ENCODE measurements at regions not wholly inside any gene's neighbourhood (a gene's known extent, or its start where the extent isn't known, plus 50 kb on each side); places are given as distances from the start of the nearest gene placed in this dataset.

DNA sequence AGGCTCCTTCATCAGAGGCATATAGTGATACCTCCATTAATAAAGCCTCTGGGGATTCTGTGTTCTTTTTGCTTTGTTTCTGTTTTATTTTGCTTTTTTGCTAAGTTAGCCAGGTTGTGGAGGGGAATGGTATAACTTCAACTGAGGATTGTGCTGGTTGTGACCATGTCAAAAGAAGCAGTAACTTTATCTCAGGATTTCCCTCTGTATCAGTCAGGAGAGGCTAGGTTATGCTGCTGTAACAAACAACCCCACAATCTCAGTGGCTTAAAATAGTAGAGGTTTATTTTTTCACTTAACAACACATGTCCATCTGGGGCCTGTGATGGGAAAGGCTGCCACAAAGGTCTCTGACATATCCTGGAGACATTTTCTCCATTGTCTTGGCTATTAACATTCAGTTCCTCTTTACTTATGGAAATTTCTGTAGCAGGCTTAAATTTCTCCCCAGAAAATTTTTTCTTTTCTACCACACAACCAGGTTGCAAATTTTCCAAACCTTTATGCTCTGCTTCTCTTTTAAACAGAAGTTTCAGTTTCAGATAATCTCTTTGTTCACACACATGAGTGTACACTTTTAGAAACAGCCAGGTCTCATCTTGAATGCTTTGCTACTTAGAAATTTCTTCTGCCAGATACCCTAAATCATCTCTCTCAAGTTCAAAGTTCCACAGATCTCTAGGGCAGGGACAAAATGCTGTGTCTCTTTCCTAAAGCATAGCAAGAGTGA, 64.7 kb downstream of the UCHL1 start:
- no peak for DNase-seq
- no peaks in the 10 kb centered on the region for H3F3A ChIP-seq (ENCODE audit: insufficient read depth)
- no peak overlapping the region for H3K27ac ChIP-seq
- no peak for TF ChIP-seq EZH2 (IDR thresholded peaks at IDR 0.05; ENCODE audit: insufficient read depth, poor library complexity, severe bottlenecking)
- TF ChIP-seq EZH2phosphoT487 (IDR thresholded peaks at IDR 0.05; ENCODE audit: insufficient read depth, low read depth) = no peak
- H3K9me2 ChIP-seq (ENCODE audit: insufficient read depth) = no peaks in the 10 kb centered on the region
- no peaks in the 10 kb centered on the region for H3K36me3 ChIP-seq (ENCODE audit: low read depth)
- no peaks in the 10 kb centered on the region for H3K79me2 ChIP-seq (ENCODE audit: insufficient read depth)
- no peak overlapping the region for H3K9ac ChIP-seq
- in situ Hi-C loops (cut with MboI) = no loop called here
- no peaks in the 10 kb centered on the region for H3K9me3 ChIP-seq (ENCODE audit: low read depth)
- no peaks in the 10 kb centered on the region; the same call in 1 of the 2 replicates for H3K27me3 ChIP-seq (replicated peaks; ENCODE audit: insufficient read depth)
- no peaks in the 10 kb centered on the region for H4K20me1 ChIP-seq (ENCODE audit: insufficient read depth)
- H2AFZ ChIP-seq = no peak overlapping the region
- H3K4me1 ChIP-seq (ENCODE audit: insufficient read depth) = no peaks in the 10 kb centered on the region
- no peak overlapping the region for H3K4me2 ChIP-seq (ENCODE audit: unreplicated experiment)
- no peak overlapping the region for H3K4me3 ChIP-seq

GRCh38 chr4:41322617-41323016, 65.9 kb downstream of the UCHL1 start:
- no peak overlapping the region for H3K4me3 ChIP-seq
- H2AFZ ChIP-seq = no peak overlapping the region
- H3K9ac ChIP-seq = no peak overlapping the region
- in situ Hi-C loops (cut with MboI) = no loop called here
- H3K9me3 ChIP-seq (ENCODE audit: low read depth) = no peaks in the 10 kb centered on the region
- no peaks in the 10 kb centered on the region for H3K9me2 ChIP-seq (ENCODE audit: insufficient read depth)
- no peak overlapping the region for H3K4me2 ChIP-seq (ENCODE audit: unreplicated experiment)
- H3K27ac ChIP-seq = no peak overlapping the region
- no peak for DNase-seq
- no peaks in the 10 kb centered on the region for H4K20me1 ChIP-seq (ENCODE audit: insufficient read depth)
- H3K36me3 ChIP-seq (ENCODE audit: low read depth) = no peaks in the 10 kb centered on the region
- no peak for TF ChIP-seq EZH2phosphoT487 (IDR thresholded peaks at IDR 0.05; ENCODE audit: insufficient read depth, low read depth)
- WGBS, 2 experiments (ENCODE audit: low coverage in 1 of 2, low lambda C conversion rate in 2 of 2, missing lambda C conversion rate in 2 of 2) = 59 to 62% methylated on average over 4 of the region's 4 CpGs
- no peaks in the 10 kb centered on the region for H3F3A ChIP-seq (ENCODE audit: insufficient read depth)
- no peaks in the 10 kb centered on the region for H3K4me1 ChIP-seq (ENCODE audit: insufficient read depth)
- no peaks in the 10 kb centered on the region; the same call in 1 of the 2 replicates for H3K27me3 ChIP-seq (replicated peaks; ENCODE audit: insufficient read depth)
- H3K79me2 ChIP-seq (ENCODE audit: insufficient read depth) = no peaks in the 10 kb centered on the region

GRCh38 chr4:41323179-41323578, 66.5 kb downstream of the UCHL1 start:
- in situ Hi-C loops (cut with MboI) = no loop called here

DNA sequence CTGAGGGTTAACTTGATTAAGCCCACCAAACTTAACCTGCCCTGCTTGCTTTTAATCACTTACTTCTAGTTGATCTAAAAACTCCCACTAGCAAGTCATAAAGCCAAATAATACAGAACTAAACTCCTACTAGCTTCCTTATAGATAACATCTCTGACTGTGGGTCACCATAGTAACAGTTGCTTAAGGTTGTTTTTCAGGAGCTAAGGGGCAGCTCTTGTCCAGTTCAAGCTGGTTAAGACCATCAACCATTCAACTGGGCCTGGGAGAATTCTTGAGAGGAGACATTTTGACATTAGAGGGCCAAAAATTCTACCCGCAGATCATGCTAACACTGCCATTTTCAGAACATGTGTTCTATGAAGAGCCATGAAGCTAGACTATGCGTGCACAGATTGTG, 67.0 kb downstream of the UCHL1 start:
- no peaks in the 10 kb centered on the region for H3K9me2 ChIP-seq (ENCODE audit: insufficient read depth)
- in situ Hi-C loops (cut with MboI) = no loop called here

More at GRCh38 chr4:41323179-41323578, 66.5 kb downstream of the UCHL1 start:
- Histone ChIP-seq H3K4me3 (no peak overlapping the region), H3K27ac (no peak overlapping the region), H3K27me3 (replicated peaks; ENCODE audit: insufficient read depth) (no peaks in the 10 kb centered on the region; the same call in 1 of the 2 replicates), H3F3A (ENCODE audit: insufficient read depth) (no peaks in the 10 kb centered on the region), H2AFZ (no peak overlapping the region), H3K4me1 (ENCODE audit: insufficient read depth) (no peaks in the 10 kb centered on the region), H3K9me2 (ENCODE audit: insufficient read depth) (no peaks in the 10 kb centered on the region), H3K4me2 (ENCODE audit: unreplicated experiment) (no peak overlapping the region), H4K20me1 (ENCODE audit: insufficient read depth) (no peaks in the 10 kb centered on the region), H3K9me3 (ENCODE audit: low read depth) (no peaks in the 10 kb centered on the region), H3K9ac (no peak overlapping the region), H3K36me3 (ENCODE audit: low read depth) (no peaks in the 10 kb centered on the region), H3K79me2 (ENCODE audit: insufficient read depth) (no peaks in the 10 kb centered on the region)
- no peak for DNase-seq
- 79 to 82% methylated on average over 1 of the region's 1 CpG for WGBS, 2 experiments (ENCODE audit: low coverage in 1 of 2, low lambda C conversion rate in 2 of 2, missing lambda C conversion rate in 2 of 2)
- TF ChIP-seq EZH2 (IDR thresholded peaks at IDR 0.05; ENCODE audit: insufficient read depth, poor library complexity, severe bottlenecking) (no peak), EZH2phosphoT487 (IDR thresholded peaks at IDR 0.05; ENCODE audit: insufficient read depth, low read depth) (no peak)

More for the DNA sequence above, 67.0 kb downstream of the UCHL1 start:
- 74 to 75% methylated on average over 2 of the region's 2 CpGs for WGBS, 2 experiments (ENCODE audit: low coverage in 1 of 2, low lambda C conversion rate in 2 of 2, missing lambda C conversion rate in 2 of 2)
- Histone ChIP-seq H3K36me3 (ENCODE audit: low read depth) (no peaks in the 10 kb centered on the region), H3F3A (ENCODE audit: insufficient read depth) (no peaks in the 10 kb centered on the region), H3K79me2 (ENCODE audit: insufficient read depth) (no peaks in the 10 kb centered on the region), H2AFZ (no peak overlapping the region), H4K20me1 (ENCODE audit: insufficient read depth) (no peaks in the 10 kb centered on the region), H3K9me3 (ENCODE audit: low read depth) (no peaks in the 10 kb centered on the region), H3K4me3 (no peak overlapping the region), H3K4me1 (ENCODE audit: insufficient read depth) (no peaks in the 10 kb centered on the region), H3K27me3 (replicated peaks; ENCODE audit: insufficient read depth) (no peaks in the 10 kb centered on the region; the same call in 1 of the 2 replicates), H3K27ac (no peak overlapping the region), H3K4me2 (ENCODE audit: unreplicated experiment) (no peak overlapping the region), H3K9ac (no peak overlapping the region)
- no peak for TF ChIP-seq EZH2phosphoT487 (IDR thresholded peaks at IDR 0.05; ENCODE audit: insufficient read depth, low read depth)
- no peak for TF ChIP-seq EZH2 (IDR thresholded peaks at IDR 0.05; ENCODE audit: insufficient read depth, poor library complexity, severe bottlenecking)
- no peak for DNase-seq
